ENCODE measurements at regions not wholly inside any gene's neighbourhood (a gene's known extent, or its start where the extent isn't known, plus 50 kb on each side); places are given as distances from the start of the nearest gene placed in this dataset.
A peak's percentile ranks its signal among the peaks of the same experiment; 100 is the strongest.

DNA sequence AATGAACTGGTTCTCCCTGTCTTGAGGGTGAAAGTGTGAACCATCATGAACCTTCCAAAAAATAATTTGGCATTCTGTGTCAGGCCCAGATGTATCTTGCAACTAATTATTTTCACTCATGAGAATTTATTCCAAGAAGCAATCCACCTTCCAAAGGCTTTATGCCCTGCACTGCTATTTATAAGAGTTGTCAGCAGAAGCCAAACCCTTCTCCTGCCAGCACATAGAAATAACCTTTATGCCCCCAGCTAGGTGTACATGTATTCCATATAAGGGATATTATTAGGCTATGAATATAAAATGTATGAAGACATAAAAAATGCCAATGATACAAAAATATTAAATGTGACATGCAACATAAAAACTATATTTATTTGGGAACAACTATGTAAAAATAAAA lies 69.0 kb upstream of the GDF10 start:
- intact Hi-C loops (cut with DNase I; ENCODE audit: low total_unique reads), result no loop called here
- Histone ChIP-seq H3K4me3 (no peak overlapping the region), H3K27ac (no peak overlapping the region), H3K27me3 (no peaks in the 10 kb centered on the region), H3K9me3 (peaks cover 0 to 5% (median 0%) of the 10 kb centered on the region in 3 donors), H3K4me1 (peaks cover 0 to 7% (median 0%) of the 10 kb centered on the region in 4 donors), H3K36me3 (no peaks in the 10 kb centered on the region)
- no peak for DNase-seq
- TF ChIP-seq, protein P1, sequence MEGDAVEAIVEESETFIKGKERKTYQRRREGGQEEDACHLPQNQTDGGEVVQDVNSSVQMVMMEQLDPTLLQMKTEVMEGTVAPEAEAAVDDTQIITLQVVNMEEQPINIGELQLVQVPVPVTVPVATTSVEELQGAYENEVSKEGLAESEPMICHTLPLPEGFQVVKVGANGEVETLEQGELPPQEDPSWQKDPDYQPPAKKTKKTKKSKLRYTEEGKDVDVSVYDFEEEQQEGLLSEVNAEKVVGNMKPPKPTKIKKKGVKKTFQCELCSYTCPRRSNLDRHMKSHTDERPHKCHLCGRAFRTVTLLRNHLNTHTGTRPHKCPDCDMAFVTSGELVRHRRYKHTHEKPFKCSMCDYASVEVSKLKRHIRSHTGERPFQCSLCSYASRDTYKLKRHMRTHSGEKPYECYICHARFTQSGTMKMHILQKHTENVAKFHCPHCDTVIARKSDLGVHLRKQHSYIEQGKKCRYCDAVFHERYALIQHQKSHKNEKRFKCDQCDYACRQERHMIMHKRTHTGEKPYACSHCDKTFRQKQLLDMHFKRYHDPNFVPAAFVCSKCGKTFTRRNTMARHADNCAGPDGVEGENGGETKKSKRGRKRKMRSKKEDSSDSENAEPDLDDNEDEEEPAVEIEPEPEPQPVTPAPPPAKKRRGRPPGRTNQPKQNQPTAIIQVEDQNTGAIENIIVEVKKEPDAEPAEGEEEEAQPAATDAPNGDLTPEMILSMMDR (IDR thresholded peaks at IDR 0.05), result no peak

- TF ChIP-seq, protein P1 (IDR thresholded peaks at IDR 0.05), result no peak
- Histone ChIP-seq H3K9me3 (peaks cover 0 to 5% (median 0%) of the 10 kb centered on the region in 3 donors), H3K27ac (no peak overlapping the region), H3K36me3 (no peaks in the 10 kb centered on the region), H3K4me1 (peaks cover 0 to 7% (median 0%) of the 10 kb centered on the region in 4 donors), H3K4me3 (no peak overlapping the region), H3K27me3 (no peaks in the 10 kb centered on the region)
- intact Hi-C loops (cut with DNase I; ENCODE audit: low total_unique reads), result no loop called here
- DNase-seq, result no peak
Measured at GRCh38 chr10:47231414-47231813, 68.6 kb upstream of the GDF10 start.

GRCh38 chr10:47233631-47234030 lies 66.4 kb upstream of the GDF10 start:
- Histone ChIP-seq H3K36me3 (no peaks in the 10 kb centered on the region), H3K4me3 (no peak overlapping the region), H3K27me3 (no peaks in the 10 kb centered on the region), H3K9me3 (peaks cover 0 to 1% (median 0%) of the 10 kb centered on the region in 3 donors), H3K4me1 (peaks cover 0 to 7% (median 0%) of the 10 kb centered on the region in 4 donors), H3K27ac (no peak overlapping the region)
- no peak for DNase-seq
- TF ChIP-seq, protein P1 (IDR thresholded peaks at IDR 0.05), result no peak
- intact Hi-C loops (cut with DNase I; ENCODE audit: low total_unique reads), result no loop called here

- Histone ChIP-seq H3K9me3 (peaks cover 0 to 5% (median 0%) of the 10 kb centered on the region in 3 donors), H3K4me1 (peaks cover 0 to 2% (median 0%) of the 10 kb centered on the region in 4 donors), H3K27me3 (no peaks in the 10 kb centered on the region), H3K36me3 (no peaks in the 10 kb centered on the region), H3K4me3 (no peak overlapping the region), H3K27ac (no peak overlapping the region)
- TF ChIP-seq, protein P1 (IDR thresholded peaks at IDR 0.05), result no peak
- intact Hi-C loops (cut with DNase I; ENCODE audit: low total_unique reads), result no loop called here
- no peak for DNase-seq
Measured at GRCh38 chr10:47235484-47235883, 64.5 kb upstream of the GDF10 start.

DNA sequence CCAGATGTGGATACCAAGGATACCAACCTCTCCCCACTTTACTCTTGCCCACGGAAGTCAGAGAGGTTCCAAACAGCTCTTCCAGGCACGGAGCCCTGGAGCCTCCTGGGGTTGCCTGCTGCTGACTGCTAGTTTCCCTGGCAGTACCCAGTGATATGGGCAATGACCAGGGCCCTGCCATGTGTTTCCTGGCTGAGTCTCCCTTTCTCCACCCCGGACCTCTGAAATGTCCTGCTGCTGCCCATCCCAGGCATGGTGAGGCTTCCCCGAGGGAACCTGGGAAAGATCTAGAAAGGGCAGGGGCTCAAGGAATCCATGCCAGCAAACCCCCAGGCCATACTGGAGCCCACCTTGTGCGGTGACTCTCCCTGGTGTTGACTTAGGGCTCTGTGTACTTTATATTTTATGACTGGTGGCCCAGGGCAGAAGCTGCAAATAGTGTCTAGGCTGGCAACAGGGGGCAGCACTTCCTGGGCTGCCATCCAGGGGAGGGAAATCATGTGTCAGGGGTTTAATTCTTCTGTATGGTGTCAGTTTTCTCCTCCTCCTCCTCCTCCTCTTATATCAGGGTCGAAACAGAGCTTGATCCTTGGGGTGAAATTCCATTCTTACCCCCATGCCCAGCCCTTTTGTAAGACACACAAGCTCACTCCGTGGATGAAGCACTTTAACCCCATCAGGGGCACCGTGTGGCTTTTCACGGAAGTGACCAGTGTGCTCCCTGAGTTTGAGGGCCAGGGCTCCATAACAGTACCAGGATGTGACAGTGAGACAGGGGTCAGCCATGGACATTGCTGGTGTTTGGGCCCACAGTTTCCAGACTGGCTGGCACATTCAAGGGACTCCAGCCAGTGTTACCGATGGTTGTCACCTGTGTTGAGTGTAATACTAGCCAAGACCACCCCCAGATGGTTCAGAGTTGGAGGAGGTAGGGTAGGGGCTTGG lies 62.4 kb upstream of the GDF10 start:
- H3K27ac ChIP-seq, result no peak overlapping the region
- TF ChIP-seq, protein P1 (IDR thresholded peaks at IDR 0.05), result no peak
- intact Hi-C loops (cut with DNase I; ENCODE audit: low total_unique reads), result no loop called here
- H3K4me3 ChIP-seq, result no peak overlapping the region
- peaks cover 0 to 10% (median 6%) of the 10 kb centered on the region in 4 donors for H3K4me1 ChIP-seq
- peaks cover 0 to 5% (median 0%) of the 10 kb centered on the region in 3 donors for H3K9me3 ChIP-seq
- H3K27me3 ChIP-seq, result no peaks in the 10 kb centered on the region
- H3K36me3 ChIP-seq, result no peaks in the 10 kb centered on the region
- DNase-seq, result peak in 1 of 2 donors; percentile 41
